Neural crest cell (in vitro differentiated cells): ENCODE measurements at regions not wholly inside any gene's neighbourhood (a gene's known extent, or its start where the extent isn't known, plus 50 kb on each side); places are given as distances from the start of the nearest gene placed in this dataset.

Experiments
- DNase-seq: peaks from one replicate; pipeline ENCODE4 v3.0.0; 2021; ENCODE audit warnings: low read depth, mixed read lengths, low spot score
- H3K27ac Mint-ChIP-seq: one replicate; pipeline ENCODE4 v1.8.0; 2021; ENCODE audit warnings: mild to moderate bottlenecking, mixed read lengths; ENCODE audit not compliant: unreplicated experiment
- H3K27me3 Mint-ChIP-seq: 2 replicates; pipeline ENCODE4 v1.8.0; 2021; ENCODE audit warnings: low read depth, mild to moderate bottlenecking, mixed read lengths
- H3K36me3 Mint-ChIP-seq: 2 replicates; pipeline ENCODE4 v1.8.0; 2021; ENCODE audit warnings: low read depth, mild to moderate bottlenecking, mixed read lengths
- H3K4me1 Mint-ChIP-seq: 2 replicates; pipeline ENCODE4 v1.8.0; 2021; ENCODE audit warnings: mixed read lengths
- H3K4me3 Mint-ChIP-seq: one replicate; pipeline ENCODE4 v1.8.0; 2021; ENCODE audit warnings: mild to moderate bottlenecking, mixed read lengths
- H3K9me3 Mint-ChIP-seq: 2 replicates; pipeline ENCODE4 v1.8.0; 2021; ENCODE audit warnings: mixed read lengths
- CTCF ChIP-seq: fragments of 200-600 bp; sonication (generic); conservative IDR thresholded peaks from 2 replicates; pipeline ENCODE4 v1.5.0; 2021; ENCODE audit warnings: antibody characterized with exemption, mild to moderate bottlenecking

GRCh38 chr12:69123311-69123710 lies 116.1 kb upstream of the CPSF6 start:
- H3K27me3 Mint-ChIP-seq: no peaks in the 10 kb centered on the region
- no peak for TF ChIP-seq CTCF
- no peaks in the 10 kb centered on the region for H3K9me3 Mint-ChIP-seq
- H3K4me1 Mint-ChIP-seq: peaks cover 15% of the 10 kb centered on the region
- no peak overlapping the region for H3K27ac Mint-ChIP-seq
- DNase-seq: no peak
- no peak overlapping the region for H3K4me3 Mint-ChIP-seq
- no peaks in the 10 kb centered on the region for H3K36me3 Mint-ChIP-seq

GRCh38 chr12:69123919-69124638 lies 115.3 kb upstream of the CPSF6 start:
- no peaks in the 10 kb centered on the region for H3K27me3 Mint-ChIP-seq
- no peaks in the 10 kb centered on the region for H3K9me3 Mint-ChIP-seq
- H3K36me3 Mint-ChIP-seq: no peaks in the 10 kb centered on the region
- DNase-seq: no peak
- no peak overlapping the region for H3K27ac Mint-ChIP-seq
- peaks cover 15% of the 10 kb centered on the region for H3K4me1 Mint-ChIP-seq
- H3K4me3 Mint-ChIP-seq: no peak overlapping the region
- no peak for TF ChIP-seq CTCF

- Mint-ChIP-seq H3K4me1 (peaks cover 22% of the 10 kb centered on the region), H3K27me3 (no peaks in the 10 kb centered on the region), H3K4me3 (no peak overlapping the region), H3K9me3 (peaks cover 2% of the 10 kb centered on the region), H3K27ac (no peak overlapping the region), H3K36me3 (no peaks in the 10 kb centered on the region)
- DNase-seq: no peak
- TF ChIP-seq CTCF: no peak
Measured at GRCh38 chr12:69129017-69129416, 110.4 kb upstream of the CPSF6 start.

- TF ChIP-seq CTCF: no peak
- H3K9me3 Mint-ChIP-seq: peaks cover 2% of the 10 kb centered on the region
- H3K27ac Mint-ChIP-seq: no peak overlapping the region
- H3K4me1 Mint-ChIP-seq: peaks cover 20% of the 10 kb centered on the region
- H3K27me3 Mint-ChIP-seq: no peaks in the 10 kb centered on the region
- H3K4me3 Mint-ChIP-seq: no peak overlapping the region
- H3K36me3 Mint-ChIP-seq: no peaks in the 10 kb centered on the region
- DNase-seq: no peak
Measured at GRCh38 chr12:69129564-69129963, 109.8 kb upstream of the CPSF6 start.

GRCh38 chr12:69130064-69130463 lies 109.3 kb upstream of the CPSF6 start:
- no peak overlapping the region for H3K27ac Mint-ChIP-seq
- no peaks in the 10 kb centered on the region for H3K36me3 Mint-ChIP-seq
- no peaks in the 10 kb centered on the region for H3K27me3 Mint-ChIP-seq
- H3K9me3 Mint-ChIP-seq: peaks cover 2% of the 10 kb centered on the region
- no peak for DNase-seq
- H3K4me3 Mint-ChIP-seq: no peak overlapping the region
- TF ChIP-seq CTCF: no peak
- peaks cover 20% of the 10 kb centered on the region for H3K4me1 Mint-ChIP-seq
